GM19372 (cell line): ENCODE measurements at regions not wholly inside any gene's neighbourhood (a gene's known extent, or its start where the extent isn't known, plus 50 kb on each side); places are given as distances from the start of the nearest gene placed in this dataset.
"Not testable (repeated sequence)": the region's sequence is repeated elsewhere in the genome, so short reads cannot be mapped to it uniquely, and the experiment has no call there.

Experiments used
- ATAC-seq: cut with Tn5 transposase; IDR thresholded peaks from one replicate; pipeline ENCODE4 v1.9.1; 2021; ENCODE audit warnings: mild to moderate bottlenecking, low read depth, moderate library complexity; ENCODE audit not compliant: unreplicated experiment

DNA sequence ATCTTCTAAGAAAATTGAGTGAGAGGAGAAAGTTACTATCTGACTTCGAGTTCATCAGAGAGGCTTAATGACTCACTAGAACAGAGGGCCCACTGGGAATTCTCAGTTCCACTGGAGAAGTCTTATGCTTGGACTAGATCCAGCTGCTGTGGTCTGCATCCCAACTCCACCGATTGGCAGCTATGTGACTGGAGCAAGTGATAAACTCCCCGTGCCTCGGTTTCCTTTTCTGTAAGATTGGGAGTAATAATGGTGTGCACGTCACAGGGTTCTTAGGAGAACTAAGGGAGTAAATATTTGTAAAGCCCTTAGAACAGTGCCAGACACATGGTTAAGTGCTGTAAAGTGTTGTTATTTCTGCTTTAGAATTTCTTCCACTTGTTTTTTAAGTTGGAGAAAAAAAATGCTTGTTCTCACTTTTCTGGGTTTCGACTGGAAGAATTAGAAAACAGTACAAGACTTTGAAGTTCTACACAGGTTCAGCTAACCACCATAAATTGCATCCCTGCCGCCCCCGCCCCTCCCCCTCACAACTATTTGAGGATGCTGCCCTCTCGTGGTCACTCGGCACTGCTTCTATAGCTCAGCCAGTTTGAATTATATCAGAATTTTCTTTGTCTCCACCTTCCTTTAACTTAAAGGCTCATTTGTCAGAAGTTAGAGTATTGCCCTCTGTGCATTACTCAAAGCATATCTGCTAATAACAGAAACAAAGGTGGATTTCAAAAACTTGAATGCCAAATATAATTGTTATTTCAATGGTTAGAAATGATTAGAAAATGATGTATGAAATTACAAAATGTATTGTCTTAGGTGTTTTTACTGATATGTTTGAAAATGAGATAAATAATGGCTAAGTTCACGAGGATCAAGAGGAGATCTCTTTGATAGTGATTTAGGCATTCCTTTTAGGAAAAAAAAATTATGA lies 95.0 kb upstream of the IFNGR1 start:
- no peak for ATAC-seq

DNA sequence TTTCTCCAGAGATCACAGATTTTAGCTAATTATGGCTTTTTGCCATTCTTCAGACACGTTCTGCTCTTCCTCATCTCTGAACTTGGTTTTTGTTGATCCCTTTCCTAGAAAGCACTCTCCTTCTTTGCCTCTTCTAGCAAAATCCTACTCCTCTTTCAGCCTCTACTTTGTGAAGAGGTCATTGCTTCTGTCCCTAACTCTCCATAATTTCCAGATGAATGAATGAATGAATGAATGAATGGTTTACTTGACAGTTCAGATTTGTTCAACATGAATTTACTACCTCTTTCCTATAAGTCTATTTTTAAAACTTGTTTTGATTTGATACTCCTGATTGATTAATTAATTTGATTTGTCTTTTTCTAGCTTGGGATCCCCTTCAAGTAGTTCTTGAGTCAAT lies 94.0 kb upstream of the IFNGR1 start:
- no peak for ATAC-seq

- no peak for ATAC-seq
Measured at GRCh38 chr6:137311940-137312339, 92.8 kb upstream of the IFNGR1 start.

DNA sequence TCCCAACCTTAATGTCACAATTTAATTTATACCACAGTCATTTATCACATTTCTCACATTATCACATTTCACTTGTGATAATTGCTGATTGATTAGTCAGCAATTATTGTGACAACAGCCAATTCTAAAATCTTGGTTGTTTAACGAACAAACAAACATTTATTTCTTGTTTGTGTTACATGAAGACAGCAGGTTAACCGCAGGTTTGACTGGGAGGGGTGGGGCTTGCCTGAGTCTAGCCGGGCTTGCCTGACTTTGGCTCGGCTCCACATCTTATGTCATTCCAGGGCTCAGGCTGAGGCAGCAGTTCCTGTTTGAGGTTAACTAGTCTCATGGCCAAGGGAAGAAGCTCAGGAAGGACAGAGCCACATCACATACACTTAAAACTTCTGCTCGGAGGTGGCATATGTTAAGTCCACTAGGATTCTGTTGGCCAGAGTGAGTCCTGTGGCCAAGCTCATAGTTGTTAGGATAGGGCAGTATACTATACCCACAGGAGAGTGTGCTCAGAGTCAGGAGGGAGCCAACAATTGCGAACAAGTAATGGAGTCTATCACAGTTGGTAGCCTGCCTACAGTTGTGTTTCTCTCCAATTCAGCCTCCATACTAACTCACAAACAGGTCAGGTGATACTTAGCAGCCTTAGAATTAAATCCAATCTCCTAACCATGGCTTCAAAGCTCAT lies 90.0 kb upstream of the IFNGR1 start:
- no peak for ATAC-seq

GRCh38 chr6:137307163-137307854 lies 88.1 kb upstream of the IFNGR1 start:
- no peak for ATAC-seq

GRCh38 chr6:137305691-137306090 lies 86.5 kb upstream of the IFNGR1 start:
- ATAC-seq = no peak

GRCh38 chr6:137304020-137304780 lies 85.0 kb upstream of the IFNGR1 start:
- ATAC-seq = no peak

DNA sequence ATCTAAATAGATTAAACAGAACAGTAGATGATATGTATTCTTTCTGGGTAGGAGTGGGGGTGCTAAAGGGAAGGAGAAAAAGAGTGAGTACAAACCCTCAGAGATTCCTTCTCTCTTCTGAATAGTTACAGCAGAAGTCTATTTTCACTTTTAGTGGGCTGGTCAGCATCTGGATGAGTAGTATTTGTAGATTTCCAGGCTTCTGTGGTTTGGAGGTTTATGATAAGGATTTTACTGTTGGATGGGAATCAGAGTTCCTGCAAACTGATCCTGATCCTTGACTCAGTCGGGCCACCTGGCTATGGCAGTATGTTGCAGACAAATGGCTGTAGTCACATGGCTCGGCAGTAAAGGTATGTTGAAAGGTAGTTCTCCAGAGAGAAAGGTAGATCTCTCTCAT lies 84.3 kb upstream of the IFNGR1 start:
- ATAC-seq = no peak

GRCh38 chr6:137299681-137300080 lies 80.5 kb upstream of the IFNGR1 start:
- no peak for ATAC-seq

GRCh38 chr6:137297887-137298286 lies 78.7 kb upstream of the IFNGR1 start:
- no peak for ATAC-seq

GRCh38 chr6:137292326-137292725 lies 73.1 kb upstream of the IFNGR1 start:
- ATAC-seq = not testable (repeated sequence)

DNA sequence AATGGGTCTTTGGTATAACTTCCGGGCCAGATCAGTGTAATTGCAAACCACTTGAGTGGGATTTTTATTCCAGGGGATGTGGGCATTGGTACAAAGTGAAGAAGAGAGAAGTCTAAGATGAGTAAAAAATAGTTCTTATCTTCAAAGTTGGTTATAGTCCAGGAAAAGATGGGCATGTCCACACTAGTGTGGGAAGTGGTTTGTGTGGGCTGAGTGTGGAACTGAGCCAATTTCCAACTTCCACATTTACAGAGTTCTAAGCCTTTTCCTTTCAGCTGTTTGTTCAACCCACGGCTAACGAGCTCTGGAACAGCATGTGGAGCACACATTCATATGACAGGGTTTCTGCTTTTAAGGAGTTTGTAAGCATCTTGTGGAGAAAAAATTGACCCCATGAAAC lies 72.3 kb upstream of the IFNGR1 start:
- no peak for ATAC-seq

GRCh38 chr6:137290601-137291261 lies 71.5 kb upstream of the IFNGR1 start:
- ATAC-seq = no peak

GRCh38 chr6:137286916-137287315 lies 67.7 kb upstream of the IFNGR1 start:
- ATAC-seq = no peak

GRCh38 chr6:137286368-137286767 lies 67.2 kb upstream of the IFNGR1 start:
- ATAC-seq = no peak

DNA sequence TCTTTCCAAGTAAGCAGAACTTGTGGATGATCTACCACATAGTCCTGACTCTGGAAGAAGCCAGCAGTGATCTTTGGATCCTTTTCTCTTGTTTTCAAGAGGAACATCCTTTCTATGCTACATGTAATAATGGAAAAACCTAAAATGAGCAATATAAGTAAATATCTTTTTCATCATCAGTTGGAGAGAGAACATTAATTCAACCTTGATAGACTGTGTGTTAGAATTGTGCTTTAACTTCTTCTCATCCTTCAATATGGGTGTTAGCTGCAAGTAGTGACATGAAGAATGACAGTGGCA lies 65.6 kb upstream of the IFNGR1 start:
- no peak for ATAC-seq

DNA sequence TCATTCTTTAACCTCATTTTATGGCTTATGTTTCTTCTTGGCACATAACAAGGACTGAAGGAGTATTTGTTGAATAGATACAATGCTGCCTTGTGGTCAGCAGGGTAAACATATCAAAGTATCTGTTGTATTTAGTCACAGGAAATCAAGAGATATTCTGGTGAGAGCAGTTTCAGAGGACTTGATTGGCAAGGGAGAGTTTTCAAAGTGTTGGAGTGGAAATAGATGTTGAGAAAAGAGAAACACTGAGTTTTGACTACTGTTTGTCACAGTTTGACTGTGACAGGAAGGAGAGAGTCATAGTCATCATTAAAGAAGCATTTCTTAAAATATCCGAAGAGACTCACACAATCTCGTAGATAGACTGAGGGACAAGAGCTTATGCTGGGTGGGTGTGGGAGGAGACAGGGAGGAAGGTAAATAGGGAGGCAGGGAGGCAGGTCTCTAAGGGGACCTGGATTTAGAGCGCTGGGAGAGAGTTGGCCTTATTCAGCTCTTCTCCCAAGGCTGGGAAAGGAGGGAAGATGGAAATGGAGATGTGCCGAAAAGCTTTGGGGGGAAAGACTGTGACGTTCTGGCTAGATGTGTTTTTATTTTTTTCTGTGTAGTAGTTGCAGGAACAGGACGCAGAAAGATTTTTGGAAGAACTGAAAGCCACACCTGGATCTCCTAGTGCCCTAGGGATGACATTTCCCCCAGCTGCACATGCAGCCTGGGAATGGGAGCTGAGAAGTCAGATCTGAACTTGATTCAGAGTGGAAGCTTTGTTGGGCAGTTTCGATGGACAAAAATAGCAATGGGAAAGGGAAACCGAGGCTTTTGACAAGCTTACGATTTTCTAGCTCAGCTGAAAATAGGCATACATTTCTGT lies 65.0 kb upstream of the IFNGR1 start:
- ATAC-seq = peak; percentile 63

- ATAC-seq = no peak
Measured at GRCh38 chr6:137283080-137283479, 63.9 kb upstream of the IFNGR1 start.

DNA sequence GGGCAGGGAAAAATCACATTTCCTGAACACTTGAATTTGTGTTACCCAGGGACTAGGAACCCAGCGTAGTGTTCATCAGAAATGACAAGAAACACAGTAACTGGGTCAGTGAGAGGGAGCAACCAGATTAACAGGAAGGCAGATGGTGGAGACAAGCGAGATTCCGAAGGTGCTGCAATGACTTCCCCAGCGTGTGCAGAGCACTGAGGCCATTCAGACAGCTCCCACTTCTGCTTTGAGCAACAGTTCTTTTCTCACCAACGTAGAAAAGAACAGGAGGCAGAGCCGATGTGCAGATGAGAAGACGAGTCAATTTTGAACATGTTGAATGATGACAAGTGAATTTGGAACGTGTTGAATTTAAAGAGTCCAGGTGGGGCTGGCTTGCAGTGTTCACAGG lies 63.1 kb upstream of the IFNGR1 start:
- ATAC-seq = no peak
